ENCODE measurements at regions not wholly inside any gene's neighbourhood (a gene's known extent, or its start where the extent isn't known, plus 50 kb on each side); places are given as distances from the start of the nearest gene placed in this dataset.

GRCh38 chr20:52275181-52275691 lies 83.7 kb upstream of the ZFP64 start (continued):
- TF ChIP-seq CHD7 (IDR thresholded peaks at IDR 0.05; ENCODE audit: insufficient replicate concordance, low read length) (no peak), RNF2 (IDR thresholded peaks at IDR 0.05; ENCODE audit: borderline replicate concordance, low read depth, low read length, missing control alignments, poor library complexity, severe bottlenecking) (no peak), FOSL1 (IDR thresholded peaks at IDR 0.05; ENCODE audit: insufficient read depth, low read depth, low read length) (no peak), POU5F1 (IDR thresholded peaks at IDR 0.05; ENCODE audit: low read depth, low read length) (no peak), BRCA1 (IDR thresholded peaks at IDR 0.05; ENCODE audit: low read depth, low read length) (no peak), EZH2 (IDR thresholded peaks at IDR 0.05; ENCODE audit: low read depth, low read length, severe bottlenecking) (no peak), CBX8 (IDR thresholded peaks at IDR 0.05; ENCODE audit: borderline replicate concordance, low read depth, low read length) (no peak), TEAD4 (IDR thresholded peaks at IDR 0.05; ENCODE audit: low read depth, low read length) (no peak), KDM4A (IDR thresholded peaks at IDR 0.05; ENCODE audit: low read depth, low read length, severe bottlenecking) (no peak)

Measured in H1 (cell line).